ENCODE measurements at regions not wholly inside any gene's neighbourhood (a gene's known extent, or its start where the extent isn't known, plus 50 kb on each side); places are given as distances from the start of the nearest gene placed in this dataset.

DNA sequence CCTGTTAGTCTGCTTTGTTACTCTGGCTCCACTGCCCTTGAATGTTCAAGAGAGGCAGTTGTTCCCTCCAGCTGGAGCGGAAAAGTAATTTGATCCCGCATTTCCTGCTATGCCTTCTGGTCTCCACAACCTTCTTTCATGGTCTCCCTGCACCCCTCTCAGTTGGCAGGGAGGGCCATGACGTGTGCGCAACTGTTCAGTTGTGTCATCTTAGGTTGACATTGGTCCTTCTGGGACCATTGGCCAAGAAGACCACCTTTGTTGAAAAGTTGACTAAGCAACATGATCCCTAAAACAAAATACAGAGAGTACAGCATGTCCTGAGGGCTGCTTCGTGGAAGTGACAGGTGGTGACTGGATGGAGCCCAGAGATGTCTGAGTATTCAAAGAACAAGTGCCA, 192.5 kb upstream of the TUT7 start:
- TF ChIP-seq, protein P1, sequence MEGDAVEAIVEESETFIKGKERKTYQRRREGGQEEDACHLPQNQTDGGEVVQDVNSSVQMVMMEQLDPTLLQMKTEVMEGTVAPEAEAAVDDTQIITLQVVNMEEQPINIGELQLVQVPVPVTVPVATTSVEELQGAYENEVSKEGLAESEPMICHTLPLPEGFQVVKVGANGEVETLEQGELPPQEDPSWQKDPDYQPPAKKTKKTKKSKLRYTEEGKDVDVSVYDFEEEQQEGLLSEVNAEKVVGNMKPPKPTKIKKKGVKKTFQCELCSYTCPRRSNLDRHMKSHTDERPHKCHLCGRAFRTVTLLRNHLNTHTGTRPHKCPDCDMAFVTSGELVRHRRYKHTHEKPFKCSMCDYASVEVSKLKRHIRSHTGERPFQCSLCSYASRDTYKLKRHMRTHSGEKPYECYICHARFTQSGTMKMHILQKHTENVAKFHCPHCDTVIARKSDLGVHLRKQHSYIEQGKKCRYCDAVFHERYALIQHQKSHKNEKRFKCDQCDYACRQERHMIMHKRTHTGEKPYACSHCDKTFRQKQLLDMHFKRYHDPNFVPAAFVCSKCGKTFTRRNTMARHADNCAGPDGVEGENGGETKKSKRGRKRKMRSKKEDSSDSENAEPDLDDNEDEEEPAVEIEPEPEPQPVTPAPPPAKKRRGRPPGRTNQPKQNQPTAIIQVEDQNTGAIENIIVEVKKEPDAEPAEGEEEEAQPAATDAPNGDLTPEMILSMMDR (IDR thresholded peaks at IDR 0.05; ENCODE audit: low read depth, low read length): no peak
- no peak for TF ChIP-seq EZH2phosphoT487 (IDR thresholded peaks at IDR 0.05; ENCODE audit: low read depth)
